ENCODE measurements at regions not wholly inside any gene's neighbourhood (a gene's known extent, or its start where the extent isn't known, plus 50 kb on each side); places are given as distances from the start of the nearest gene placed in this dataset.

DNA sequence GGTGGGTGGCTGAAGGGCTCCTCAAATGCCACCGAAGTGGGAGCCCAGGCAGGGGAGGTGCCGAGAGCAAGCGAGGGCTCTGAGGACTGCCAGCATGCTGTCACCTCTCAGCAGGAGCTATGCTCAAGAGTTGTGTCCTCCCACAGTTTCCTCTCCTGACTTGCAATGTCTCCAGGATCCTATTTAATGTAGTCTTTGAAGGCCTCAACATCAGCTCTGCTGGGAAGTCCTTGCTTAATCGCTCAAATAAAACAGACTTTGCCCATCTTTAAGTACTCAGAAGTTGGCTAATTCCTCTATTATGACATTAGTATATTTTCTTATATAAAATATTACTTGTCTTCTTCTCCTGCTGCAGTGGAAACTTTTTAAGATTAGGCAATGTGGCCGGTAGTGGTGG is 154.2 kb upstream of the NRIP1 start:
- in situ Hi-C loops (cut with HindIII; ENCODE audit: low pct_ligation_motif_present, low pct_unique_long_range_greater_than_20kb, low sequenced_read_pairs): no loop called here

DNA sequence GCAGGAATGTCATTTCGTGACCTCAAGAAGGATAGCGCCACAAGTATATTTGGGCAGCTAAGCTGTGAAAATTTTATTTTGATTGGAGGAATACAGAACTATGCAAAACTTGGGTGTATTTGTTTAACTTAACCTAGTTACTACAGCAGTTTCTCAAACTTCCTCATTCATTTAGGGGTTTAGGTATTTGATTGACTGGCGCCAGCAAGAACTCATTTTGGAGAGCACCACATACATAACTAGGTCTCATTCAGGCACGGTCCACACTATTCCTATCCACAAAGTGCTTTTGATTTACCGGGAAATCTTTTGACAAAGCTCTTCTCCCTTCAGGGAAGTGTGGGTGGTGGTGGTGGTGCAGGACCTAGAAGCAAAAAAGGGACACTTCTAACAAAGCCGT is 155.1 kb upstream of the NRIP1 start:
- in situ Hi-C loops (cut with HindIII; ENCODE audit: low pct_ligation_motif_present, low pct_unique_long_range_greater_than_20kb, low sequenced_read_pairs): no loop called here
- DNase-seq: no peak

More for the DNA sequence above, 154.2 kb upstream of the NRIP1 start:
- no peak for DNase-seq

DNA sequence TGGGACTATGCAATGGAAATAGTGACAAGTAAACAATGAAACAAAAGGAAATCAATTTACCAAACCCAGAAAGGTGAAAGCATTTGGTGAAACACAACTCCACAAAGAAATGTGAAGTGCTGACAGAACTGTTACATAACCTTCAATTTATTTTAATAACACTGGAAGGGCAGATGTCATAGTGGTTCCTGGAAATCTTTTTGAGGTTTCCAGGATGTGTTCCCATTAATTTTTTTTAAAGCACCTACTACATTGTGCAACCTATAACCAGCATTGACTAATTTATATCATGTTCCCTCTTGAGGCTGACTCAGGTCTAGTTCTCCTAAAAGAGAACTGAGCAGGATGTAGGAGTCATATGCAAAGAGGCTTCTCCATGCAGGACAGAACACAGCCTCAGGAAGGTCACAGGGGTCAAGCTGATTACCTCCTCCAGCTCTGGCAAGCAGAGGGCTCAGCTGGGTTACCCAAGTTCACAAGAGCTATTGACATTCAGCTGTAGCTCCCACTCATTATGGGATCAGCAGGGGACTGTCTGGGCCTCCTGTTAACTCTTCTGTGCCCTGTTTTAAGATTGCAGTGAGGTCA is 157.1 kb upstream of the NRIP1 start:
- DNase-seq: no peak

DNA sequence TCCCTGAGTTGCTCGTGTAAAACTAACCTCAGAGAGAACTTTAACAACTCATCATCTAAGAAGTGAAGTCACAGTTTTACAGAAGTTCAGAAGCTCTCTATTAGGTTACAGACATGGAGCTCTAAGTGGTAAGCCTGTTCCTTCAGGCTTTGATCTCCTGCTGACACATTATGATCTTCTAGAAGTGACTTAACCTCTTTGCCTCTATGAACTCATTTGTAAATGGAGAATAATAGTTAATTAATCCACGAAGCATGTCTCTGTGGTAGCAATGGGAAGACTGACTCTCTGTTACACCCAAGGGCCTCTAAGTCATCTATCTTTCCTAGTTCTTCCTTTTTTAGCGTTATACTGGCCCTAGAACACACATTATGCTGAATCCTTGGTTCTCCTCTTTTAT is 157.9 kb upstream of the NRIP1 start:
- DNase-seq: no peak
- in situ Hi-C loops (cut with HindIII; ENCODE audit: low pct_ligation_motif_present, low pct_unique_long_range_greater_than_20kb, low sequenced_read_pairs): no loop called here

More for the DNA sequence above, 157.1 kb upstream of the NRIP1 start:
- in situ Hi-C loops (cut with HindIII; ENCODE audit: low pct_ligation_motif_present, low pct_unique_long_range_greater_than_20kb, low sequenced_read_pairs): no loop called here

DNA sequence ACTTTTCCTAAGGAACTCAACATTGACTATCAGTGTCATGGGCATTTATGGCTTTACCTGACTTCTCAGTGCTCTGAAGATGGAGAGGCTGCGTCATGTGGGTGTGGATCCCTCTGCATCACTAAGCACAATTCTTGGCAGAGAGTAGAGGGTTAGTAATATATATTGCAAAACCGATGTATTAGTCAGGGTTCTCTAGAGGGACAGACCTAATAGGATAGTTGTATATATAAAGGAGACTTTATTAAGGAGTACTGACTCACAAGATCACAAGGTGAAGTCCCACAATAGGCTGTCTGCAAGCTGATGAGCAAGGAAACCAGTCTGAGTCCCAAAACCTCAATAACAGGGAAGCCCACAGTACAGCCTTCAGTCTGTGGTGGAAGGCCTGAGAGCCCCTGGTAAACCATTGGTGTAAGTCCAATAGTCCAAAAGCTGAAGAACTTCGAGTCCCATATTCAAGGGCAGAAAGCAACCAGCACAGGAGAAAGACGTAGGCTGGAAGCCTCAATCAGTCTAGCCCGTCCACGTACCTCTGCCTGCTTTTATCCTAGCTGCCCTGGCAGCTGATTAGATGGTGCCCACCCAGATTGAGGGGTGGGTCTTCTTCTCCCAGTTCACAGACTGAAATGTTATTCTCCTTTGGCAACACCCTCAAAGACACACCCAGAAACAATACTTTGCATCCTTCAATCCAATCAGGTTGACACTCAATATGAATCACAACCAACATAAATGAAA is 159.7 kb upstream of the NRIP1 start:
- no peak for DNase-seq
- in situ Hi-C loops (cut with HindIII; ENCODE audit: low pct_ligation_motif_present, low pct_unique_long_range_greater_than_20kb, low sequenced_read_pairs): no loop called here

DNA sequence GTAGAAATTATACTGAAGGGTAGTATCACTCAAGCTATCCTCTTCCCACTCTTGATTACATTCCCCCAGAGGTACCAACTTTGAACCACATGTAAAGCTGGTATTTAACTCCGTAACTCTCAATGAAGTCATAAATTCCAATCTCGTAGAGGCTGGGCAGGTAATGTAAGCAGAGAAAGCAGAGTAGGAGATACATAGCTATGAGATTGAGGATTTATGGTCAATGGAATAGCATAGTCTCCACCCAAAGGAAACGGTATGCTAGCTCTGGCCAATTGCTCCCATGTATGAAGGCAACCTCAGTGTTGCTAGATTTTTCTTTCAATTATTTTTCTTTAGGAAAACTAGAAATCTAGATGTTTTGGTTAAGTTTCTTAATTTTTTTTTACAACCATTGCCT is 163.1 kb upstream of the NRIP1 start:
- no peak for DNase-seq
- in situ Hi-C loops (cut with HindIII; ENCODE audit: low pct_ligation_motif_present, low pct_unique_long_range_greater_than_20kb, low sequenced_read_pairs): no loop called here

DNA sequence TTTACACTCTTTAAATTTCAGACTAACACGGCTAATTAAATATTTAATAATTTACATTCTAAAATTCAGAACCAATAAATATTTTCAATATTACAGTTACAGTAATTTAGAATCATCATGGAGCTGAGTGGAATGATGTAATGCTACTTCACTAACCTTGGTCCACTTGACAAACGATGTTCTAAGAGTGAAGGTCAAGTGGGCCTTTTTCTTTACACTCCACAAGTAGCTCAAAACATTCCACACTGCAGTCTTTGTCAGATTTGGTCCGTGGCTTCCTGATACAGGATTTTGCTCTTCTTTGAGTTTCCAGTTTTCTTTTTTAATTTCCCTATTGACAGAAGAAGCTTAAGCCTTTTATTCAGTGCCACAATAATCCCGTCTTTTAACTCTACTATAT is 164.6 kb upstream of the NRIP1 start:
- DNase-seq: no peak
- in situ Hi-C loops (cut with HindIII; ENCODE audit: low pct_ligation_motif_present, low pct_unique_long_range_greater_than_20kb, low sequenced_read_pairs): no loop called here

DNA sequence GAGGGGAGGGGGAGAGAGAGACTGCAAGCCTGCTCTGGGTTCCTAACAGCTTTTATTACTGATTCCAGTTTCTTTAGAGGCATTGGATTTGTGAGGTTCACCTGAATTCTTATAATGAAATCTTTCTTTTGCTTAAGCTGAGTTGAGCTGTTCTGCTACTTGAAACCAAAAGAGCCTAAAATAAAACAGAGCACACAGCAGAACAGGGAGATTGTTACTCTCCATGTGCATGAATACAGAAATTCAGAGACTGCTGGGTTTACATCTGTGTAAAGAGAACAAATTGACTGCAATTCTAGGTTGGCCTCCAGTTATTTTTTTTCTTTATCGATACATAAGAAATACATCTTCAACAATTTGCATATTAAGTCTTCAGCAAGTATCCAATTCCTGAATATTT is 168.8 kb upstream of the NRIP1 start:
- no peak for DNase-seq
- in situ Hi-C loops (cut with HindIII; ENCODE audit: low pct_ligation_motif_present, low pct_unique_long_range_greater_than_20kb, low sequenced_read_pairs): no loop called here

DNA sequence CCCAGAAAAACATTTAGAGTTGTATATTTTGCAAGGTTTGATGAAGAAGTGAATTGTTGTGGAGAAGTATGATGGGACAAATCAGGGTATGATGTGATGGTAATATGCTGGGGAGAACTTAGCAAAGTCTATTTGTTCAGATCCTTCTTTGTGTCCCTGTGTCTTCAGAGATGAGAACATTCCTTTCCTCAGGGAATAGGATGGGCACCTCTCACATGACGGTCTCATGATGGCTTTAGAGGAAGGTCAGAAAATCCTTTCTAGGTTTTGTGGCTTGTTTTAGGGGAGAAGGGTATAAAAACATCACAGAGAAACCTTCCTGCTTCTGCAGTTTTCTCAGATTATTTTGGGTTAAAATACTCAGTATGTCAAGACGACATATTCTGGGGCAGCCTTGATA is 171.3 kb upstream of the NRIP1 start:
- no peak for DNase-seq
- in situ Hi-C loops (cut with HindIII; ENCODE audit: low pct_ligation_motif_present, low pct_unique_long_range_greater_than_20kb, low sequenced_read_pairs): no loop called here

DNA sequence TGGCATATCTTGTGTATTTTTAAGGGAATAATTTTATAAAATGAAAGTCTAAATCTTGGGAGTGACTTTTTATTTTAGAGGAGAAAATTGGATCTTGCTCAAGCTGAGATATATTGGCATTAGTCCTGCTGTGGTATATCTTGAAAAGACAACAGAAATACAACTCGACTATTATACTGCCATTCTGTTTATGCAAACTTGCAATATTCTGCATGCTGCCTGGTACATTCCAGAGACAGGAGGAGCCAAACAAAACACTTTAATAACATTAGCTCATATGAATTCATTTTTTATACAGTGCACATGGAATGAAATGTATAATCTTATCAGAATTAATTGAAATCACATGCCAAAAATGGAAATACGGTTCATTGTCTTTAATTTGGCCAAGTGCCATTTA is 176.0 kb upstream of the NRIP1 start:
- DNase-seq: no peak
- in situ Hi-C loops (cut with HindIII; ENCODE audit: low pct_ligation_motif_present, low pct_unique_long_range_greater_than_20kb, low sequenced_read_pairs): no loop called here

DNA sequence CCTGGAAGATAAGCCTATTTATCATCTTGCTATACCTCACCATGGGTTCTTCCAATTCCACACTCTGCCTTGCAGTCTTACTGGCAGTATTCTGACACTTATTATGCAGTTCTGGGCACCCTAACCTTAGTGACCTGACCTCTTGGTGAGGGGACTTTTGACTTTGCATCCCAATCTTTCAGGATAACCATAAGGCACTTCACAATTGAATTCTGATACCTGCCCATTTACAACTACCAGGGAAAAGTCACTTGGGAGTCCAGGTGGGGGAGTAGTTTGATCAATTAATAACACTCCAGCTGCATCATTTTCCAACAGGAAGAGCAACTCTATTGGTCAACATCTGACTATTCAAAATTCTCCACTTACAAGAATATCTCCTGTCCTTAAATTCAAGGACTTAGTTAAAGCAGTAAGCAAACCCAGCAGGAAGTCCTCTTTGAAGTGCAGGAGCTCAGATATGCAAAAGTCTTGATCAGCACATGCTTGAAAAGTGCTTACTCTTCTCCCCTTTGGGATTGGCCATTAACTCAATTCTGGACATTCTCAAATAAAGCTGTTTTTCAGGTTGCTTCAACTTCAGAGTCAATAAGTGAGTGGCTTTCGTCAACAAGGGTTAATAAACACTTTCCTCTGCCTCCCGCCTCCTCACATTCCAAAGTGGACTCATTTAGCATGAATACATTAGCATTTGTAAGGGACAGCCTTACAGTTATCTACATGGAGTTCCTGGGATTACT is 177.4 kb upstream of the NRIP1 start:
- no peak for DNase-seq

DNA sequence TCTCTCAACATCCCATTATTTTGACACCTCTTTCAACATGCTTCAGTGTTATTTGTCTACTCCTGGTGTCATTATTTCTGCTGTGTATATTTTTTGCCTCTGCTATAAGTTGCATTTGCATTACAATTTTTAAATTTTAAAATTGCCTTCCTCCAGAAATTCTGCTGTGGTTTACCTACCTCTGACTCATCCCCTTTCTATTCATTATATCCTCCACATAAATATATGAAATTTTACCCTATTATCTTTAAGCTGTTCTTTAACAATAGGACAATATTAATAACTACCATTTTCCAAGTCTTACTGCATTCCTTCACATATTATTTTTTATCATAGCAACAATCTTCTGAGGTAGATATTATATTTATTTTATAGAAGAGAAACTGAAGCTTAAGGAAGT is 178.1 kb upstream of the NRIP1 start:
- DNase-seq: no peak
- in situ Hi-C loops (cut with HindIII; ENCODE audit: low pct_ligation_motif_present, low pct_unique_long_range_greater_than_20kb, low sequenced_read_pairs): no loop called here

More for the DNA sequence above, 177.4 kb upstream of the NRIP1 start:
- in situ Hi-C loops (cut with HindIII; ENCODE audit: low pct_ligation_motif_present, low pct_unique_long_range_greater_than_20kb, low sequenced_read_pairs): no loop called here

DNA sequence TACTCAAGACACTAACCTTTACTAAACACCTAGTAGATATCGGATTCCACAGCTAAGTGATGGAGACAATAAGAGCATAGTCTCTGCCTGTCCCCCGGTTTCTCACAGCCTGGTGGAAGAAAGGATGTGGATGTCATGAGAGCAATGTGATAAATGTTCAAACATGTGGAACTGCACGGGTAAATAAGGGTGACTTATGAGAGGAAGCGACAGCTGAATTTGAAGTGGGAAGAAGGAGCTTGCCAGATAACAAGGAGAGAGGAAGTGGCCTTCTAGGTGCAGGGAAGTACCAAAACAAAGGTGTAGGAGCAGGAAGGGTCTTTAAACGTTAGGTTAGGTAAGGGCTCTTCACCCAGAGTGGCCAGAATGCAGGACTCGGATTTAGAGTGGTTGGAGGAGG is 178.6 kb upstream of the NRIP1 start:
- DNase-seq: no peak
- in situ Hi-C loops (cut with HindIII; ENCODE audit: low pct_ligation_motif_present, low pct_unique_long_range_greater_than_20kb, low sequenced_read_pairs): no loop called here

DNA sequence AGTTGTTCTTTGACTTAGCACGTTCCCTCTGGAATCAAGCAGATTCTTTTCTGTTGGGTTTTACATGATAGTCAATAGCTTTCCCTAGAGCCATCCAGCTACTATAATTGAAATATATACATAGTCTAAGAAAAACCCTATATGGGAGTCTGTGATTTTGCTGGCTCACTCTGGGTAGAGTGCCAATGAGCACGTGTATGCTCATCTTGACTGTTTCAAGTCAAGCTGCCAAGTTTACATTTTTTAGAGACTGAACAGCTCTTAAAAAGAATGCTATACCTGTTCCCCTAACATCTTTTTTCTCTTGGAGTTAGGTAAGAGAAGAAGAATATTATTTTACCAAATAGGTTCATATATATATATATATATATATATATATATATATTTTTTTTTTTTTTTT is 182.8 kb upstream of the NRIP1 start:
- no peak for DNase-seq
- in situ Hi-C loops (cut with HindIII; ENCODE audit: low pct_ligation_motif_present, low pct_unique_long_range_greater_than_20kb, low sequenced_read_pairs): no loop called here

DNA sequence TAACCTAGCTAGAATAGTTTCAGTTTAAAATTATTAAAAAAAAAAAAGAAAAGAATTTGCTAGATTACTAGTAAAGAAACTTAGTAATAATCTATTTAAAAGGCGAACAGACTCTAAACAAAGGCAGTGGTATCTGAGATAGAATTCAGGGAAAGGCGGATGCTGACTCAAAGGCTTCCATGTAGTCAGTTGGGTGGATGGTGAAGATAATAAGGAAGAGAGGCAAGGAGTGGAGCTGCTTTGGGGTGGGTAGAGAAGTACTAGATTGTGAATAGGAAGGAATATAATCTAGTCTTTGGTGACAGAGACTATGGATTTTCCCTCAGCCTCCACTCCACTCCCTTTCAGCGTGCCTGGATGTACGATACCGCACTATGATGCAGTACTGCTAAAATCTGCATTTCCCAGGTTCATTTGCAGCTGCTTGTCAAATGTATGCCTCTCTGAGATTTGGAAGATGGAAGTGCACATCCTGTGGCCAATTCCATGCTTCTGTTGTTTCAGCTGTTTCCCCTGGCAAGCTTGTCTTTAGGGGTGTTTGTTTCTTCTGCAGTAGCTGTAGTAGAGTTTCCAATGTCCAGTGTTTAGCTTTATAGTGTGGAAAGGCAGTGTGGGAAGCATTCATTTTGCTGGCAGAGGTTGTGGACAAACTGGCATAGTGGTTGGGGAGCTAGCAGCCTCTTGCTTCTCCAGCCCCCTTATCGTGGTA is 184.6 kb upstream of the NRIP1 start:
- DNase-seq: no peak
- in situ Hi-C loops (cut with HindIII; ENCODE audit: low pct_ligation_motif_present, low pct_unique_long_range_greater_than_20kb, low sequenced_read_pairs): no loop called here

DNA sequence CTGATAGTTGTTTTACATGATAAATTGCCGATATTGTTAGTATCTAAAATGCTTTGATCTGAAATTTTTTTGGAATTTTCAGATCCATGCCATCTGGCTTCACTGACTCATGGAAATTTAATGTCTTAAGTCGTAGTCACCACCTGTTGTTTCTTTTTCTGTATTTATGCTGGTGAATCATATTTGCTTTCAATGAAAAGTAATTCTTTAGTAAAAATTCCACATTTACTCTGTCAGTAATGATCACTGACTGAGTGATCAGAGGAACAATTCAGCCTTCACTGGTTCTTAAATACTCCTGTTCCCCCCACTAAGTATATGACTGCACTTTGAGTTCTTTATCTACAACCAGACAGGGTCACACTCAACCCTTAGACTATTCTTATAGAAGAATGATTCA is 185.6 kb upstream of the NRIP1 start:
- in situ Hi-C loops (cut with HindIII; ENCODE audit: low pct_ligation_motif_present, low pct_unique_long_range_greater_than_20kb, low sequenced_read_pairs): no loop called here
- DNase-seq: no peak

DNA sequence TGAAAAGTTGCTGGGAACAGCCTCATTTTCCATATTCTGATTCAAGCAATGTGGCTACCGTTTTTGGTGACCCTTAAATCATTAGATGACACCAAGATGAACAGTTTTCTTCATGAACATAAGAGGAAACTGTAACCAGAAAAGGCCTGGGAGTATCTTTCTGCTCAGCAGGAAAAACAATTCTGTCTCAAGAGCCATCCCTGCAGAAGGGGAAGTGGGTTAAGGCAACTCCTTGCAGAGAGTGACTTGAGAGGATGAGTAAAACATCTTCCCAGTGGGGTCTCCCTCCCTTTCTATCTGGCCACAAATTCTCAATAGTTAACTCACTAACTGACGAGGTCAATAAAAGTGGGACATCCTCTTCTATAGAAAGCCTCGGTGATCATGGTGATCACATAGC is 187.6 kb upstream of the NRIP1 start:
- no peak for DNase-seq
- in situ Hi-C loops (cut with HindIII; ENCODE audit: low pct_ligation_motif_present, low pct_unique_long_range_greater_than_20kb, low sequenced_read_pairs): no loop called here

DNA sequence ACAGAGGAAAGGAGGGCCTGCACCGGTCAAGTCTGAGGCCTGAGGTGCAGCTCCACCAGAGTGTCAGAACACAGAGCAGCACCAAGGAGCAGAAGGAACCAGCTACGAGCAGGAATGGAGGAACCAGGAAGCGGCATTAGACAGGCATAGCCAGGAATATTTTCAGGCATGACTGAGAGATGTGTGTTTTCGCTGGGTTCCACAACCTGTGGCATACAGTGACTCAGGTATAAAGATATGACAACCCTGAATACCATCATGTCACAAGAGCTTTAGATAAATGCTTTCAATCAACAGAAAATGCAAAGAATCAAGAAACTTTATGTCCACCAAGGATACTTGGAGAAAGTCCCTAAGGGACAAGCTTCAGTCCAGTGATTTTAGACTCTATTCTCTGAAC is 189.3 kb upstream of the NRIP1 start:
- in situ Hi-C loops (cut with HindIII; ENCODE audit: low pct_ligation_motif_present, low pct_unique_long_range_greater_than_20kb, low sequenced_read_pairs): no loop called here
- DNase-seq: no peak

DNA sequence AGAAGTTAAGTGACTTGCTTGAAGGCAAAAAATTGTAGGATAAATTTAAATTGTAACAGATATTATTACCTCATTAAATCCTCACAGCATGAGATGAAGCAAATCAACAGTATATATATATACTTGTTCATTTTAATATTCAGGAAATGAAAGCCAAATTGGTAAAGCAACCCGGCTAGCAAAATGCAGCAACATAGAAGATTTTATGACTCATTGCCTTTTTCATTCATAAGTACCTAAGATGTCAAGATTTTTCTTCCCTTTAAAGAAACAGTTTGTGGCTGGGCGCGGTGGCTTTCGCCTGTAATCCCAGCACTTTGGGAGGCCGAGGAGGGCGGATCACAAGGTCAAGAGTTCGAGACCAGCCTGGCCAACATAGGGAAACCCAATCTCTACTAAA is 190.5 kb upstream of the NRIP1 start:
- in situ Hi-C loops (cut with HindIII; ENCODE audit: low pct_ligation_motif_present, low pct_unique_long_range_greater_than_20kb, low sequenced_read_pairs): no loop called here

More for the DNA sequence above, 190.5 kb upstream of the NRIP1 start:
- no peak for DNase-seq

All from ACHN (cell line).